Fibroblast of lung (primary cell): ENCODE measurements at regions not wholly inside any gene's neighbourhood (a gene's known extent, or its start where the extent isn't known, plus 50 kb on each side); places are given as distances from the start of the nearest gene placed in this dataset.

Source experiments
- DNase-seq, 2 donors: peaks; one replicate each; pipeline versions ENCODE4 v3.0.0 to v3.0.0-alpha.2; 2010; ENCODE audit warnings: low read depth in 2 of 2
- H2AFZ ChIP-seq: 2 replicates; pipeline ENCODE4 v1.5.1; 2012; ENCODE audit warnings: low read length, control low read depth, inconsistent platforms
- H3K27ac ChIP-seq: 2 replicates; pipeline ENCODE4 v1.5.1; 2011; ENCODE audit warnings: low read length, control low read depth; ENCODE audit not compliant: insufficient read depth
- H3K27me3 ChIP-seq: 2 replicates; pipeline ENCODE4 v1.5.1; 2011; ENCODE audit warnings: mild to moderate bottlenecking, low read length; ENCODE audit not compliant: control insufficient read depth, insufficient read depth
- H3K36me3 ChIP-seq: 2 replicates; pipeline ENCODE4 v1.5.1; 2011; ENCODE audit warnings: low read length; ENCODE audit not compliant: control insufficient read depth, insufficient read depth
- H3K4me1 ChIP-seq: 2 replicates; pipeline ENCODE4 v1.5.1; 2011; ENCODE audit warnings: low read length; ENCODE audit not compliant: control insufficient read depth, insufficient read depth; ENCODE audit errors: extremely low read depth
- H3K4me2 ChIP-seq: 2 replicates; pipeline ENCODE4 v1.5.1; 2011; ENCODE audit warnings: low read length, control low read depth; ENCODE audit not compliant: insufficient read depth; ENCODE audit errors: extremely low read depth
- H3K4me3 ChIP-seq, 4 experiments: fragments of 200-600 bp in 1 of 4; sonication (generic) in 1 of 4; replicated peaks in 1 of 4; 2 replicates each; pipeline ENCODE4 v1.5.1; 2011 to 2016; ENCODE audit warnings: low read length in 4 of 4, low read depth in 3 of 4, mild to moderate bottlenecking in 3 of 4, control low read depth in 2 of 4, inconsistent platforms in 1 of 4, mixed read lengths in 1 of 4; ENCODE audit not compliant: insufficient read depth in 1 of 4; ENCODE audit errors: control extremely low read depth in 1 of 4
- H3K79me2 ChIP-seq: 2 replicates; pipeline ENCODE4 v1.5.1; 2012; ENCODE audit warnings: mild to moderate bottlenecking, low read length, inconsistent platforms; ENCODE audit not compliant: control insufficient read depth, insufficient read depth
- H3K9ac ChIP-seq: 2 replicates; pipeline ENCODE4 v1.5.1; 2011; ENCODE audit warnings: mild to moderate bottlenecking, low read length, control low read depth; ENCODE audit not compliant: insufficient read depth
- H3K9me3 ChIP-seq: 2 replicates; pipeline ENCODE4 v1.5.1; 2012; ENCODE audit warnings: low read depth, low read length; ENCODE audit not compliant: control insufficient read depth, insufficient read depth
- H4K20me1 ChIP-seq: 2 replicates; pipeline ENCODE4 v1.5.1; 2011; ENCODE audit warnings: low read length; ENCODE audit not compliant: control insufficient read depth, insufficient read depth; ENCODE audit errors: extremely low read depth
- CTCF ChIP-seq, 2 donors: IDR thresholded peaks in 1 of 2; conservative IDR thresholded peaks in 1 of 2; 1 replicate in 1 of 2; 2 replicates in 1 of 2; pipeline ENCODE4 v1.5.1; 2011 to 2012; ENCODE audit warnings: low read length in 2 of 2, control low read depth in 1 of 2, inconsistent platforms in 1 of 2, low read depth in 1 of 2, mild to moderate bottlenecking in 1 of 2
- EZH2 ChIP-seq: IDR thresholded peaks from 2 replicates; pipeline ENCODE4 v1.5.1; 2012; ENCODE audit warnings: low read length, control low read depth, mild to moderate bottlenecking; ENCODE audit errors: missing control alignments

GRCh38 chr7:31420948-31421347 is 80.4 kb upstream of the NEUROD6 start:
- H3K4me2 ChIP-seq, result no peak overlapping the region
- TF ChIP-seq CTCF (conservative IDR thresholded peaks at IDR 0.05 in 1 of 2, IDR thresholded peaks at IDR 0.05 in 1 of 2; ENCODE audit: low read depth in 1 of 2, low read length in 2 of 2) (no peak), EZH2 (no peak)
- no peaks in the 10 kb centered on the region for H3K9me3 ChIP-seq
- H3K4me1 ChIP-seq, result no peaks in the 10 kb centered on the region
- no peak overlapping the region for H2AFZ ChIP-seq
- no peaks in the 10 kb centered on the region for H3K27me3 ChIP-seq
- H3K36me3 ChIP-seq, result no peaks in the 10 kb centered on the region
- no peaks in the 10 kb centered on the region for H3K79me2 ChIP-seq
- no peak for DNase-seq
- H4K20me1 ChIP-seq, result no peaks in the 10 kb centered on the region
- H3K4me3 ChIP-seq, result no peak overlapping the region
- no peak overlapping the region for H3K27ac ChIP-seq
- H3K9ac ChIP-seq, result no peak overlapping the region

GRCh38 chr7:31421607-31422006 is 81.1 kb upstream of the NEUROD6 start:
- Histone ChIP-seq H2AFZ (no peak overlapping the region), H3K4me1 (no peaks in the 10 kb centered on the region), H3K27ac (no peak overlapping the region), H3K9ac (no peak overlapping the region), H3K9me3 (no peaks in the 10 kb centered on the region), H4K20me1 (no peaks in the 10 kb centered on the region), H3K4me3 (no peak overlapping the region), H3K36me3 (no peaks in the 10 kb centered on the region), H3K4me2 (no peak overlapping the region), H3K79me2 (no peaks in the 10 kb centered on the region), H3K27me3 (no peaks in the 10 kb centered on the region)
- TF ChIP-seq CTCF (conservative IDR thresholded peaks at IDR 0.05 in 1 of 2, IDR thresholded peaks at IDR 0.05 in 1 of 2; ENCODE audit: low read depth in 1 of 2, low read length in 2 of 2) (no peak), EZH2 (no peak)
- DNase-seq, result no peak

- H3K9me3 ChIP-seq, result no peaks in the 10 kb centered on the region
- DNase-seq, result no peak
- H2AFZ ChIP-seq, result no peak overlapping the region
- no peaks in the 10 kb centered on the region for H4K20me1 ChIP-seq
- H3K27ac ChIP-seq, result no peak overlapping the region
- H3K36me3 ChIP-seq, result no peaks in the 10 kb centered on the region
- TF ChIP-seq CTCF (conservative IDR thresholded peaks at IDR 0.05 in 1 of 2, IDR thresholded peaks at IDR 0.05 in 1 of 2; ENCODE audit: low read depth in 1 of 2, low read length in 2 of 2), result no peak
- TF ChIP-seq EZH2, result no peak
- H3K4me2 ChIP-seq, result no peak overlapping the region
- H3K4me1 ChIP-seq, result no peaks in the 10 kb centered on the region
- H3K9ac ChIP-seq, result no peak overlapping the region
- no peaks in the 10 kb centered on the region for H3K79me2 ChIP-seq
- no peak overlapping the region for H3K4me3 ChIP-seq
- H3K27me3 ChIP-seq, result no peaks in the 10 kb centered on the region
Observed at GRCh38 chr7:31423994-31424393, 83.5 kb upstream of the NEUROD6 start.
